ENCODE measurements at regions not wholly inside any gene's neighbourhood (a gene's known extent, or its start where the extent isn't known, plus 50 kb on each side); places are given as distances from the start of the nearest gene placed in this dataset.

- Histone ChIP-seq H3K27me3 (ENCODE audit: control insufficient read depth in 2 of 2, insufficient read depth in 2 of 2, low read length in 2 of 2) (no peaks in the 10 kb centered on the region), H3K36me3 (replicated peaks in 1 of 2; ENCODE audit: control insufficient read depth in 1 of 2, insufficient read depth in 2 of 2, low read length in 2 of 2) (no peaks in the 10 kb centered on the region), H4K20me1 (ENCODE audit: insufficient read depth, low read length) (no peaks in the 10 kb centered on the region), H3K9ac (ENCODE audit: insufficient read depth, low read length, poor library complexity, severe bottlenecking) (no peak overlapping the region), H3K4me3 (replicated peaks in 1 of 3; ENCODE audit: low read depth in 2 of 3, low read length in 3 of 3) (no peak overlapping the region), H3K4me1 (ENCODE audit: control insufficient read depth in 1 of 2, insufficient read depth in 2 of 2, low read length in 2 of 2) (peaks cover 38 to 40% of the 10 kb centered on the region in 2 donors), H3K27ac (ENCODE audit: low read depth in 1 of 2, low read length in 2 of 2) (peak overlapping the region in 1 of 2 donors; percentile 85), H3K4me2 (replicated peaks; ENCODE audit: extremely low read depth, low read length, poor library complexity, severe bottlenecking) (no peak overlapping the region), H3K9me3 (replicated peaks in 1 of 2; ENCODE audit: control insufficient read depth in 1 of 2, insufficient read depth in 1 of 2, low read length in 2 of 2) (no peaks in the 10 kb centered on the region), H2AFZ (ENCODE audit: insufficient read depth, low read depth, low read length, poor library complexity, severe bottlenecking) (no peak overlapping the region), H3K79me2 (ENCODE audit: insufficient read depth, low read length) (no peaks in the 10 kb centered on the region)
- DNase-seq: no peak
- Mint-ChIP-seq H3K4me1 (peaks cover 45% of the 10 kb centered on the region), H3K36me3 (peaks cover 3 to 6% of the 10 kb centered on the region in 2 donors), H3K9me3 (peaks cover 0 to 3% (median 0%) of the 10 kb centered on the region in 7 donors), H3K4me3 (peak overlapping the region in 1 of 2 donors; percentile 26), H3K27ac (peak overlapping the region in 6 of 7 donors; percentile 93 to 98 (median 96)), H3K27me3 (ENCODE audit: low read depth in 3 of 3) (peaks cover 1 to 5% (median 4%) of the 10 kb centered on the region in 3 donors)
- intact Hi-C loops (cut with micrococcal nuclease): loop anchor here in 1 of 2 donors (5.0 kb wide), 1 partner anchor 80 kb away; no protein-coding TSS in a partner anchor
- TF ChIP-seq, protein P1, sequence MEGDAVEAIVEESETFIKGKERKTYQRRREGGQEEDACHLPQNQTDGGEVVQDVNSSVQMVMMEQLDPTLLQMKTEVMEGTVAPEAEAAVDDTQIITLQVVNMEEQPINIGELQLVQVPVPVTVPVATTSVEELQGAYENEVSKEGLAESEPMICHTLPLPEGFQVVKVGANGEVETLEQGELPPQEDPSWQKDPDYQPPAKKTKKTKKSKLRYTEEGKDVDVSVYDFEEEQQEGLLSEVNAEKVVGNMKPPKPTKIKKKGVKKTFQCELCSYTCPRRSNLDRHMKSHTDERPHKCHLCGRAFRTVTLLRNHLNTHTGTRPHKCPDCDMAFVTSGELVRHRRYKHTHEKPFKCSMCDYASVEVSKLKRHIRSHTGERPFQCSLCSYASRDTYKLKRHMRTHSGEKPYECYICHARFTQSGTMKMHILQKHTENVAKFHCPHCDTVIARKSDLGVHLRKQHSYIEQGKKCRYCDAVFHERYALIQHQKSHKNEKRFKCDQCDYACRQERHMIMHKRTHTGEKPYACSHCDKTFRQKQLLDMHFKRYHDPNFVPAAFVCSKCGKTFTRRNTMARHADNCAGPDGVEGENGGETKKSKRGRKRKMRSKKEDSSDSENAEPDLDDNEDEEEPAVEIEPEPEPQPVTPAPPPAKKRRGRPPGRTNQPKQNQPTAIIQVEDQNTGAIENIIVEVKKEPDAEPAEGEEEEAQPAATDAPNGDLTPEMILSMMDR (IDR thresholded peaks at IDR 0.05): no peak
These were observed 84.8 kb upstream of the ID2 start for GRCh38 chr2:8597094-8597493.

GRCh38 chr2:8597559-8598225, 84.2 kb upstream of the ID2 start:
- H3K4me2 ChIP-seq (replicated peaks; ENCODE audit: extremely low read depth, low read length, poor library complexity, severe bottlenecking): peak overlapping the region; percentile 50
- peak overlapping the region; percentile 51 for H3K9ac ChIP-seq (ENCODE audit: insufficient read depth, low read length, poor library complexity, severe bottlenecking)
- H2AFZ ChIP-seq (ENCODE audit: insufficient read depth, low read depth, low read length, poor library complexity, severe bottlenecking): peak overlapping the region; percentile 15
- peak overlapping the region in 1 of 2 donors; percentile 59 for H3K4me3 Mint-ChIP-seq
- peaks cover 49% of the 10 kb centered on the region for H3K4me1 Mint-ChIP-seq
- no peaks in the 10 kb centered on the region for H3K36me3 ChIP-seq (replicated peaks in 1 of 2; ENCODE audit: control insufficient read depth in 1 of 2, insufficient read depth in 2 of 2, low read length in 2 of 2)
- TF ChIP-seq, protein P1 (IDR thresholded peaks at IDR 0.05): no peak
- peaks cover 1 to 5% (median 2%) of the 10 kb centered on the region in 3 donors for H3K27me3 Mint-ChIP-seq (ENCODE audit: low read depth in 3 of 3)
- peaks cover 3 to 6% of the 10 kb centered on the region in 2 donors for H3K36me3 Mint-ChIP-seq
- H3K9me3 Mint-ChIP-seq: peaks cover 0 to 3% (median 0%) of the 10 kb centered on the region in 7 donors
- H3K4me1 ChIP-seq (ENCODE audit: control insufficient read depth in 1 of 2, insufficient read depth in 2 of 2, low read length in 2 of 2): peaks cover 40 to 44% of the 10 kb centered on the region in 2 donors
- no peak overlapping the region for H3K4me3 ChIP-seq (replicated peaks in 1 of 3; ENCODE audit: low read depth in 2 of 3, low read length in 3 of 3)
- H3K79me2 ChIP-seq (ENCODE audit: insufficient read depth, low read length): no peaks in the 10 kb centered on the region
- intact Hi-C loops (cut with micrococcal nuclease): loop anchor here in 1 of 2 donors (5.0 kb wide), 1 partner anchor 80 kb away; no protein-coding TSS in a partner anchor
- H3K27ac Mint-ChIP-seq: peak overlapping the region; percentile 93 to 98 (median 97)
- H4K20me1 ChIP-seq (ENCODE audit: insufficient read depth, low read length): no peaks in the 10 kb centered on the region
- DNase-seq: no peak
- no peaks in the 10 kb centered on the region for H3K9me3 ChIP-seq (replicated peaks in 1 of 2; ENCODE audit: control insufficient read depth in 1 of 2, insufficient read depth in 1 of 2, low read length in 2 of 2)
- over 99% methylated on average over 8 of the region's 8 CpGs for whole genome bisulfite sequencing (ENCODE audit: insufficient coverage)
- H3K27me3 ChIP-seq (ENCODE audit: control insufficient read depth in 2 of 2, insufficient read depth in 2 of 2, low read length in 2 of 2): no peaks in the 10 kb centered on the region
- peak overlapping the region; percentile 76 to 85 for H3K27ac ChIP-seq (ENCODE audit: low read depth in 1 of 2, low read length in 2 of 2)

Data from CD14-positive monocyte (primary cell).